ENCODE measurements at regions not wholly inside any gene's neighbourhood (a gene's known extent, or its start where the extent isn't known, plus 50 kb on each side); places are given as distances from the start of the nearest gene placed in this dataset.
"Not testable (repeated sequence)": the region's sequence is repeated elsewhere in the genome, so short reads cannot be mapped to it uniquely, and the experiment has no call there.

- Histone ChIP-seq H3K9me3 (no peaks in the 10 kb centered on the region), H3K4me3 (no peak overlapping the region), H3K36me3 (no peaks in the 10 kb centered on the region), H3K4me1 (no peaks in the 10 kb centered on the region), H3K27ac (no peak overlapping the region), H3K27me3 (peaks cover 0 to 12% of the 10 kb centered on the region in 2 donors)
- TF ChIP-seq, protein P1, sequence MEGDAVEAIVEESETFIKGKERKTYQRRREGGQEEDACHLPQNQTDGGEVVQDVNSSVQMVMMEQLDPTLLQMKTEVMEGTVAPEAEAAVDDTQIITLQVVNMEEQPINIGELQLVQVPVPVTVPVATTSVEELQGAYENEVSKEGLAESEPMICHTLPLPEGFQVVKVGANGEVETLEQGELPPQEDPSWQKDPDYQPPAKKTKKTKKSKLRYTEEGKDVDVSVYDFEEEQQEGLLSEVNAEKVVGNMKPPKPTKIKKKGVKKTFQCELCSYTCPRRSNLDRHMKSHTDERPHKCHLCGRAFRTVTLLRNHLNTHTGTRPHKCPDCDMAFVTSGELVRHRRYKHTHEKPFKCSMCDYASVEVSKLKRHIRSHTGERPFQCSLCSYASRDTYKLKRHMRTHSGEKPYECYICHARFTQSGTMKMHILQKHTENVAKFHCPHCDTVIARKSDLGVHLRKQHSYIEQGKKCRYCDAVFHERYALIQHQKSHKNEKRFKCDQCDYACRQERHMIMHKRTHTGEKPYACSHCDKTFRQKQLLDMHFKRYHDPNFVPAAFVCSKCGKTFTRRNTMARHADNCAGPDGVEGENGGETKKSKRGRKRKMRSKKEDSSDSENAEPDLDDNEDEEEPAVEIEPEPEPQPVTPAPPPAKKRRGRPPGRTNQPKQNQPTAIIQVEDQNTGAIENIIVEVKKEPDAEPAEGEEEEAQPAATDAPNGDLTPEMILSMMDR (IDR thresholded peaks at IDR 0.05) = no peak
- DNase-seq = peak in 1 of 2 donors; percentile 53
- intact Hi-C loops (cut with DNase I; ENCODE audit: low total_unique reads) = no loop called here
Measured at GRCh38 chr12:131202592-131203378, 249.1 kb downstream of the ADGRD1 start.

GRCh38 chr12:131203666-131204415, 250.1 kb downstream of the ADGRD1 start:
- Histone ChIP-seq H3K4me1 (no peaks in the 10 kb centered on the region), H3K36me3 (no peaks in the 10 kb centered on the region), H3K27me3 (peaks cover 0 to 17% of the 10 kb centered on the region in 2 donors), H3K27ac (no peak overlapping the region), H3K9me3 (no peaks in the 10 kb centered on the region), H3K4me3 (no peak overlapping the region)
- intact Hi-C loops (cut with DNase I; ENCODE audit: low total_unique reads) = no loop called here
- peak in 1 of 2 donors; percentile 47 for DNase-seq
- TF ChIP-seq, protein P1 (IDR thresholded peaks at IDR 0.05) = no peak

DNA sequence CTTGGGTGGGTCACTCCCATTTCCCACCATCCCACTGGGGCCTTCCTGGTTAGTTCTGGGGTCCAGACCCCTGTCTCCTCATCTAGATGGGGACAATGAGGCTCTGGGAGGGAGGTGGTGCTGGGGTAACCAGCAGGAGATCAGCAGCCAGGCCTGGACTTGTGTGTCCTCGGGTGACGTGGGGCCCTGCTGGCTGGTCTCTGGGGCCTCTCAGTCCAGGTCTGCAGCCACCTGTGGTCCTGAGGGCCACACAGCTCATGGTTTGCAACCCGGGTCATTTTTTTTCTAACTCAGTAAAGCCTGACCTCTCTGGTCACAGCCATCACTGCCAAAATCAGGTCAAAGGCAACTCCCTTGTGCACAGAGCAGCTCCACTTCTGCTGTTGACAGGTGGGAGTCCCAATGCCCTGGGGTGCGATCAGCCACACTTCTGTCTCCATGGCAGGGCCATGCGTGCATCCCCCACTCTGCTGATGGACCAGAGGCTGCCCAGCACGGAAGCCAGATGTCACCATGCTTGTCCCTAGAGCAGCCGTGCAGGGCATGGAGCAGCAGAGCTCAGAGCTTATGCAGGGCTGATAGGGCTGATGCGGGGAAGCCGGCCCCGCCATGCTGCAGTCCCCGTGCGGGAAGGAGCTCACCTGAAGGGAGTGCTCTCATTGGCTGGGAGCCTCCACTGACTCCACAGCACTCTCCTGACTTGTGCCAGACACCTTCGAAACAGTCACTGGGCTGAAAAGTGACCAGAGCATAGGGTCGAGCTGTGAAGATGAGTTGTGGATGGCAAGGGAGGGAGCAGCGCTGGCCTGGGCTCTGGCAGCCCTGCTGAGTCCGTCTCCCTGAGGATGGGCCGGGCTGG, 250.9 kb downstream of the ADGRD1 start:
- Histone ChIP-seq H3K4me3 (no peak overlapping the region), H3K36me3 (no peaks in the 10 kb centered on the region), H3K27ac (no peak overlapping the region), H3K4me1 (no peaks in the 10 kb centered on the region), H3K27me3 (peaks cover 0 to 24% of the 10 kb centered on the region in 2 donors), H3K9me3 (no peaks in the 10 kb centered on the region)
- TF ChIP-seq, protein P1 (IDR thresholded peaks at IDR 0.05) = no peak
- DNase-seq = peak in 1 of 2 donors; percentile 43
- intact Hi-C loops (cut with DNase I; ENCODE audit: low total_unique reads) = no loop called here

- H3K27ac ChIP-seq; intact Hi-C loops (cut with DNase I; ENCODE audit: low total_unique reads); H3K9me3 ChIP-seq; H3K36me3 ChIP-seq; DNase-seq; H3K4me3 ChIP-seq; H3K4me1 ChIP-seq: not testable (repeated sequence)
- peaks cover 0 to 31% of the 10 kb centered on the region in 2 donors for H3K27me3 ChIP-seq
Measured at GRCh38 chr12:131205275-131205933, 251.7 kb downstream of the ADGRD1 start.

- DNase-seq = peak in 1 of 2 donors; percentile 28
- intact Hi-C loops (cut with DNase I; ENCODE audit: low total_unique reads); H3K4me3 ChIP-seq; H3K9me3 ChIP-seq; H3K4me1 ChIP-seq; H3K36me3 ChIP-seq; H3K27ac ChIP-seq: not testable (repeated sequence)
- peaks cover 0 to 31% of the 10 kb centered on the region in 2 donors for H3K27me3 ChIP-seq
Measured at GRCh38 chr12:131206630-131207299, 253.1 kb downstream of the ADGRD1 start.

GRCh38 chr12:131207300-131207660, 253.6 kb downstream of the ADGRD1 start:
- H3K9me3 ChIP-seq; H3K4me1 ChIP-seq; intact Hi-C loops (cut with DNase I; ENCODE audit: low total_unique reads); DNase-seq; H3K27ac ChIP-seq; H3K36me3 ChIP-seq; H3K4me3 ChIP-seq: not testable (repeated sequence)
- peaks cover 0 to 31% of the 10 kb centered on the region in 2 donors for H3K27me3 ChIP-seq

DNA sequence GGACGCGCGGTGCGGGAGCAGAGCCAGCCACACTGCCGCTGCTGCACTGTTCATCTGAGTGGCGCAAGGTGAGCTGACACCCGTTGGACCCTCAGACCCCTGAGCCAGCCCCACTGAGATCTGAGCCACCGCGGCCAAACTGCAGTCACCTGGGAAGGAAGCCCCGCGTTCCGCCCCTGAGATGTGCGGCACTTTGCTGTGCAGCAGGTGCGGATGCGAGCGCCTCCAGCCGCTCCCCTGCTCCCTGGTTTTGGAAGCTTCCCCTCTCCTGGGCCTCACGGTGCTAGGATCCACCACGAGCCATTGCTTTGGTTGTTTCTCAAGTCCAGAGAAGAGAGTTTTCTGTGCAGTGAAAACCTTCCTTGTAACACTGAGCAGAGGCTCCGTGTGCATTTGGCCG, 254.1 kb downstream of the ADGRD1 start:
- H3K27ac ChIP-seq; DNase-seq; H3K36me3 ChIP-seq; H3K4me3 ChIP-seq; H3K4me1 ChIP-seq; H3K9me3 ChIP-seq; intact Hi-C loops (cut with DNase I; ENCODE audit: low total_unique reads): not testable (repeated sequence)
- H3K27me3 ChIP-seq = peaks cover 0 to 31% of the 10 kb centered on the region in 2 donors
